ENCODE measurements at regions not wholly inside any gene's neighbourhood (a gene's known extent, or its start where the extent isn't known, plus 50 kb on each side); places are given as distances from the start of the nearest gene placed in this dataset.
"Not testable (repeated sequence)": the region's sequence is repeated elsewhere in the genome, so short reads cannot be mapped to it uniquely, and the experiment has no call there.

DNA sequence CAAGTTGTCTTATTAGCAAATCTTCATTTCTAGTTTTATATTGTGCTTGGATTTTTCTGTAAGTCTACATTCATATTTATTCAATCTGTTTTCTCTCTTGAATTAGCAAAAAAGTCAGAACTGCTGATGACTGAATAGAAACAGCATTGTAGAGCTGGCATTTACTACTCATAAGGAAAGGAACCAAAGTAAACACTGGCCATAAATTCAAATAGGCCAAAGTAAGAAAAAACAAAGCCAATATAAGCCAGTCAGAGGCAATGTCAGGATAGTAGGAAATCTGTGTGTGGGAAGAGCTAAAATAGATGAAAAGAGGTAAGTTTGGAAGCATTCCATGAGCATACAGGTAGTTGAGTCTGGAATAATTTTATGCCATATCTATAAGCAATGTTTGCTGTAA is 307.2 kb upstream of the SLITRK3 start:
- H3K4me1 ChIP-seq (ENCODE audit: control insufficient read depth, insufficient read depth, low read length): no peaks in the 10 kb centered on the region
- H3K27ac ChIP-seq (ENCODE audit: low read length): no peak overlapping the region
- no peaks in the 10 kb centered on the region for H3K36me3 ChIP-seq (ENCODE audit: control insufficient read depth, insufficient read depth, low read length)
- H3K27me3 ChIP-seq (ENCODE audit: control insufficient read depth, insufficient read depth, low read length): no peaks in the 10 kb centered on the region
- no peak overlapping the region for H3K4me3 ChIP-seq (ENCODE audit: low read length)
- no peak for DNase-seq (ENCODE audit: low read depth, low spot score)
- H3K9me3 ChIP-seq (ENCODE audit: control insufficient read depth, insufficient read depth, low read length): no peaks in the 10 kb centered on the region

DNA sequence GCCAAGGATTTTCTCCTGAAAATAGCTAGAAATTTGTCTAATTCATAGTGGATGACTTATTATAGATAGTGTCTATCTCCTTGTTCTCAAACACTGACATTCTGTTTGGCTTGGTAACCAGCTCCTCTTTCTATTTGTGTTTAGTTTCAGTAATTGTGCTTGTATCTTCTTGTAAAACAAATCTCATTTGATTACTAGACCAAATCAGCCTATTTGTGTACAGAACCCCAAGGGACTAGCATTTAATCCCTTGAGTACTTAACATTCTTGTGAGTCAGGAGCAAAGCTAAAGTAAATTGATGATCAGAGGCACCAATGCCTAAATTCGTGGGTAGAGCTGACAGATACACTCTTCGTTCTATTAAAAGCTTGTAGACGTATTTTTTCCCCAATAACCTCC is 306.5 kb upstream of the SLITRK3 start:
- no peak for DNase-seq (ENCODE audit: low read depth, low spot score)
- H3K9me3 ChIP-seq (ENCODE audit: control insufficient read depth, insufficient read depth, low read length): no peaks in the 10 kb centered on the region
- H3K27ac ChIP-seq (ENCODE audit: low read length): no peak overlapping the region
- H3K4me3 ChIP-seq (ENCODE audit: low read length): no peak overlapping the region
- WGBS (ENCODE audit: insufficient coverage, insufficient read length): no CpG with 5 or more reads among the region's 3 CpGs
- H3K27me3 ChIP-seq (ENCODE audit: control insufficient read depth, insufficient read depth, low read length): no peaks in the 10 kb centered on the region
- no peaks in the 10 kb centered on the region for H3K4me1 ChIP-seq (ENCODE audit: control insufficient read depth, insufficient read depth, low read length)
- no peaks in the 10 kb centered on the region for H3K36me3 ChIP-seq (ENCODE audit: control insufficient read depth, insufficient read depth, low read length)

DNA sequence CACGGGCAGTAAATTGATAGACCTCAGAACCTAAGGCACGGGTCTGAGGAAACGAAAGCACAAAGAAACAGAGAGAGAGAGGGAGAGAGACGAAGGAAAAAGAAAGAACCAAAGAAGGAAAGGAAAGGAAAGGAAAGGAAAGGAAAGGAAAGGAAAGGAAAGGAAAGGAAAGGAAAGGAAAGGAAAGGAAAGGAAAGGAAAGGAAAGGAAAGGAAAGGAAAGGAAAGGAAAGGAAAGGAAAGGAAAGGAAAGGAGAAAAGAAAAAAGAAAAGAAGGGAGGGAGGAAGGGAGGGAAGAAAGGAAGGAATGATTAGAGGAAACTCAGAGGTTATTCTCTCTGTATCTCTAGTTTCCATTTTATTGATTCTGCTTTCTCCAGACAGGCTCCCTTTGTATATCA is 302.6 kb upstream of the SLITRK3 start:
- not testable (repeated sequence) for DNase-seq (ENCODE audit: low read depth, low spot score); H3K9me3 ChIP-seq (ENCODE audit: control insufficient read depth, insufficient read depth, low read length); H3K4me3 ChIP-seq (ENCODE audit: low read length); H3K27me3 ChIP-seq (ENCODE audit: control insufficient read depth, insufficient read depth, low read length); H3K36me3 ChIP-seq (ENCODE audit: control insufficient read depth, insufficient read depth, low read length); H3K27ac ChIP-seq (ENCODE audit: low read length); H3K4me1 ChIP-seq (ENCODE audit: control insufficient read depth, insufficient read depth, low read length)
- WGBS (ENCODE audit: insufficient coverage, insufficient read length): no CpG with 5 or more reads among the region's 4 CpGs

DNA sequence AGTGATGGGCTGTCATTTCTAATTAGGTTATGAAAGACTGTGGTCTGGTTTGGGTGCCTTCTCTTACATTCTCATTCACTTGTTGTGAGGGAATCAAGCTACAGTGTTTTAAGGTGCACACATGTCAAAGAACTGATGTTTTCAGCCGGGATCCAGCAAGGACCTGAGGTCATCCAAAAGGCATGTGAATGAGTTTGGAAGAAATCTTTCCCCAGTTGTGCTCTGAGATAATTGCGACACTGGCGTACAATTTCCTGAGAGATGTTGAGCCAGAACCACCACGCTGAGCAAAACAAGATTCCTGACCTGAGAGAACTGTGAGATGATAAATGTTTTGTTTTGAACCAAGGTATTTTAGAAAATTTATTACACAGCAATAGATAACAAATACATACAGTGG is 295.3 kb upstream of the SLITRK3 start:
- Histone ChIP-seq H3K36me3 (ENCODE audit: control insufficient read depth, insufficient read depth, low read length) (no peaks in the 10 kb centered on the region), H3K4me1 (ENCODE audit: control insufficient read depth, insufficient read depth, low read length) (no peaks in the 10 kb centered on the region), H3K27me3 (ENCODE audit: control insufficient read depth, insufficient read depth, low read length) (no peaks in the 10 kb centered on the region), H3K4me3 (ENCODE audit: low read length) (no peak overlapping the region), H3K9me3 (ENCODE audit: control insufficient read depth, insufficient read depth, low read length) (no peaks in the 10 kb centered on the region), H3K27ac (ENCODE audit: low read length) (no peak overlapping the region)
- WGBS (ENCODE audit: insufficient coverage, insufficient read length): no CpG with 5 or more reads among the region's 4 CpGs
- DNase-seq (ENCODE audit: low read depth, low spot score): no peak

DNA sequence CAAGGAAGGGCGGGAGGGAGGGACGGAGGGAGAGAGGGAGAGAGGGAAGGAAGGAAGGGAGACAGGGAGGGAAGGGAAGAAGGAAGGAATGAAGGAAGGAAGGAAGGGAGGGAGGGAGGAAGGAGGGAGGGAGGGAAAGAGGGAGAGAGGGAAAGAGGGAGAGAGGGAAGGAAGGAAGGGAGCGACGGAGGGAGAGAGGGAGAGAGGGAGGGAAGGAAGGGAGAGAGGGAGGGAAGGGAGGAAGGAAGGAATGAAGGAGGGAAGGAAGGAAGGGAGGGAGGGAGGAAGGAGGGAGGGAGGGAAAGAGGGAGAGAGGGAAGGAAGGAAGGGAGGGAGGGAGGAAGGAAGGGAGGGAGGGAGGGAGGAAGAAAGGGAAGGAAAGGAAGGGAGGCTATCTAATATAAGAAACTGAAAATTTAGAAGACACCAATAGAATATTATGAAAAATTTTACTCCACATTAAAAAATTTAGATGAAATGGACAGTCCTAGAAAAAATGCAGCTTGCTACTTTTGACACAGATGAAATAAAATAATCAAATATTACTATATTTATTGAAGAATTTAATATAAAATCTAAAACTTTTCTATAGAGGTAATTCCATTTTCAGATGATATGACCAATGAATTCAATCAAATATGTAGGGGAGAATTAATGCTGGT is 280.3 kb upstream of the SLITRK3 start:
- Histone ChIP-seq H3K36me3 (ENCODE audit: control insufficient read depth, insufficient read depth, low read length) (no peaks in the 10 kb centered on the region), H3K9me3 (ENCODE audit: control insufficient read depth, insufficient read depth, low read length) (no peaks in the 10 kb centered on the region), H3K4me1 (ENCODE audit: control insufficient read depth, insufficient read depth, low read length) (no peaks in the 10 kb centered on the region), H3K27me3 (ENCODE audit: control insufficient read depth, insufficient read depth, low read length) (no peaks in the 10 kb centered on the region), H3K27ac (ENCODE audit: low read length) (no peak overlapping the region), H3K4me3 (ENCODE audit: low read length) (no peak overlapping the region)
- 100% methylated on average over 2 of the region's 4 CpGs for WGBS (ENCODE audit: insufficient coverage, insufficient read length)
- DNase-seq (ENCODE audit: low read depth, low spot score): no peak

DNA sequence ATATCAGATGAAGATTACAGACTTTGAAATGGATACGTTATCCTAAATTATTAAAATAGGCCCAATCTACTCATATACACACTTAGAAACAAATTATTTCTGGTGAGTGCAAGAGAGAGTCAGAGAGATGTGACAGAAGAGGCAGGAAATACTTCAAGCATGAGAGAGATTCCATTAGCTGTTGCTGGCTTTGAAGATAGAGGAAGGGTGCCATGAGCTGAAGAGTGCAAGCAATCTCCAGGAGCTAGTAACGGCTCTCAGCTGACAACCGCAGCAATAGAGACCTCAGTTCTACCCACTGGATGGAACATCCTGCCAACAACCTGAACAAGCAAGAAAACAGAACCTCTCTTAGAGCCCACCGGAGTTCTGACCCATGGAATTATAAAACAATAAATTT is 270.7 kb upstream of the SLITRK3 start:
- DNase-seq (ENCODE audit: low read depth, low spot score): no peak
- H3K27ac ChIP-seq (ENCODE audit: low read length): no peak overlapping the region
- WGBS (ENCODE audit: insufficient coverage, insufficient read length): no CpG with 5 or more reads among the region's 4 CpGs
- no peaks in the 10 kb centered on the region for H3K9me3 ChIP-seq (ENCODE audit: control insufficient read depth, insufficient read depth, low read length)
- no peaks in the 10 kb centered on the region for H3K27me3 ChIP-seq (ENCODE audit: control insufficient read depth, insufficient read depth, low read length)
- H3K4me1 ChIP-seq (ENCODE audit: control insufficient read depth, insufficient read depth, low read length): no peaks in the 10 kb centered on the region
- no peak overlapping the region for H3K4me3 ChIP-seq (ENCODE audit: low read length)
- no peaks in the 10 kb centered on the region for H3K36me3 ChIP-seq (ENCODE audit: control insufficient read depth, insufficient read depth, low read length)

DNA sequence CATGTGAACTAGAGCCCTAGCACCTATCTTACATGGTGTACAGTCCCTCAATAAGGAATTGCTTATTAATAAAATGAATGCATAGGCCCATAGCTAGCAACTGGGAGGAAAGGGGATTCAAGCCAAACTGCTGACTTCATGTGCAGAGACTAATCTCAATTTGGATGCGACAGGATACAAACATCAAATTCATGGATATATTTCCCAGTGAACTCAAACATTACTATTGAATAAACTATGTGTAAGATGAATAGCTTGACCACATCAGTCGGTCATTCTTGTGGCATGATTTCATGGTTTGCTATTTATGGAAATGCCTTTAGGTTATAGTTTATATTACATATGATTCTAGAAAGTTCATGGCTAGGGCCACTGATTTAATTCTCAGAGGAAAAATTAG is 268.6 kb upstream of the SLITRK3 start:
- Histone ChIP-seq H3K27ac (ENCODE audit: low read length) (no peak overlapping the region), H3K9me3 (ENCODE audit: control insufficient read depth, insufficient read depth, low read length) (no peaks in the 10 kb centered on the region), H3K4me1 (ENCODE audit: control insufficient read depth, insufficient read depth, low read length) (no peaks in the 10 kb centered on the region), H3K27me3 (ENCODE audit: control insufficient read depth, insufficient read depth, low read length) (no peaks in the 10 kb centered on the region), H3K36me3 (ENCODE audit: control insufficient read depth, insufficient read depth, low read length) (no peaks in the 10 kb centered on the region), H3K4me3 (ENCODE audit: low read length) (no peak overlapping the region)
- no peak for DNase-seq (ENCODE audit: low read depth, low spot score)
- no CpG with 5 or more reads among the region's 2 CpGs for WGBS (ENCODE audit: insufficient coverage, insufficient read length)

DNA sequence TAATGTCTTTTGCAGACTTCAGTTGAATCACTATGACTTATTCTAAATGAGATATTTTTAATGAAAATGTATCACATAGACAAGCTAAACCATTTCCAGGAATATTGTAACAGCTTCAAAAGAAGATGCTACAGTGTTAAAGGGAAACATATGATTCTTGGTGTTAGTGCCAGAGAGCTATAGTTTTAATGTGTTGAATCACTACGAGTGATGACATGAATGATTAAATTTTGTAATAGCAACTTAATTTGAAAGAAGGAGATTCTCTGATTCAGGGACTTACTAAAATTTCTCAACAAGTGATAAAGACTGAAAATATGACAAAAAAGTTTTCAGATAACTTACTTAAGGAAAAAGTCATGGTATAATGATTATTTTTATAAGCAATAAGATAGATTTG is 267.3 kb upstream of the SLITRK3 start:
- no peaks in the 10 kb centered on the region for H3K36me3 ChIP-seq (ENCODE audit: control insufficient read depth, insufficient read depth, low read length)
- no peaks in the 10 kb centered on the region for H3K4me1 ChIP-seq (ENCODE audit: control insufficient read depth, insufficient read depth, low read length)
- no peak overlapping the region for H3K27ac ChIP-seq (ENCODE audit: low read length)
- no peaks in the 10 kb centered on the region for H3K27me3 ChIP-seq (ENCODE audit: control insufficient read depth, insufficient read depth, low read length)
- H3K9me3 ChIP-seq (ENCODE audit: control insufficient read depth, insufficient read depth, low read length): no peaks in the 10 kb centered on the region
- H3K4me3 ChIP-seq (ENCODE audit: low read length): no peak overlapping the region
- no peak for DNase-seq (ENCODE audit: low read depth, low spot score)
- no CpG with 5 or more reads among the region's 1 CpG for WGBS (ENCODE audit: insufficient coverage, insufficient read length)

DNA sequence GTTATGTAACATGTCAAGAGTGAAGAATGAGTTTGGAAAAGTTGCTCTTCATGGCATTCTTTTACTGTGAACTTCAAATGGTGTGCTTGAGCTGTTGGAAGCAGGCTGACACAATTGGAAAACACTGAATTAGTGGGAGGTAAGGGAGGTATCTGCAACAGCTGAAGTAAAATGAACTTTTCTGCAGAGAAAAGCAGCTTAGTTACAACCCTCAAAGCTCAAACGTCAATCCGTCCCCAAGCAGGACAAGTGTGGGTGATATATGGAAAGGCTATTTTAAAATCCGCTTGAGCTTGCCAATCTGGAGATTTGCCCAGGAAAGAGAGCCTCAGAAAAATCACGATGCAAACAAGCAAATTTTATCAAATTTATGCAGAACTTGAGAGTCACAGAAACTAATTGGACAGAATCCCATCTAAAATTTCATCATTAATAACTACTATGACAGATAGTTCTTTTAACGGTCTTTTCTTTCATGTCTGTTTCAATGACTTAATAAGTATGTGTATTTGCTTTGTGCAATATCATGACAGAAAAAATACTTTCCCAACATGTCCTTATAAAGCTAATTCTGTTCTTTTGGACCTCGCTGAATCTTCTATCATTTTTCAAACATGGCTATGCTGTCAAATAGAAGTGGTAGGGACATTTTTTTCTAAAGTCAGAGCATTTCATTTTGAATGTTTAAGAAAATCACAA is 266.6 kb upstream of the SLITRK3 start:
- no CpG with 5 or more reads among the region's 6 CpGs for WGBS (ENCODE audit: insufficient coverage, insufficient read length)
- Histone ChIP-seq H3K27me3 (ENCODE audit: control insufficient read depth, insufficient read depth, low read length) (no peaks in the 10 kb centered on the region), H3K4me3 (ENCODE audit: low read length) (no peak overlapping the region), H3K9me3 (ENCODE audit: control insufficient read depth, insufficient read depth, low read length) (no peaks in the 10 kb centered on the region), H3K27ac (ENCODE audit: low read length) (no peak overlapping the region), H3K4me1 (ENCODE audit: control insufficient read depth, insufficient read depth, low read length) (no peaks in the 10 kb centered on the region), H3K36me3 (ENCODE audit: control insufficient read depth, insufficient read depth, low read length) (no peaks in the 10 kb centered on the region)
- DNase-seq (ENCODE audit: low read depth, low spot score): no peak

DNA sequence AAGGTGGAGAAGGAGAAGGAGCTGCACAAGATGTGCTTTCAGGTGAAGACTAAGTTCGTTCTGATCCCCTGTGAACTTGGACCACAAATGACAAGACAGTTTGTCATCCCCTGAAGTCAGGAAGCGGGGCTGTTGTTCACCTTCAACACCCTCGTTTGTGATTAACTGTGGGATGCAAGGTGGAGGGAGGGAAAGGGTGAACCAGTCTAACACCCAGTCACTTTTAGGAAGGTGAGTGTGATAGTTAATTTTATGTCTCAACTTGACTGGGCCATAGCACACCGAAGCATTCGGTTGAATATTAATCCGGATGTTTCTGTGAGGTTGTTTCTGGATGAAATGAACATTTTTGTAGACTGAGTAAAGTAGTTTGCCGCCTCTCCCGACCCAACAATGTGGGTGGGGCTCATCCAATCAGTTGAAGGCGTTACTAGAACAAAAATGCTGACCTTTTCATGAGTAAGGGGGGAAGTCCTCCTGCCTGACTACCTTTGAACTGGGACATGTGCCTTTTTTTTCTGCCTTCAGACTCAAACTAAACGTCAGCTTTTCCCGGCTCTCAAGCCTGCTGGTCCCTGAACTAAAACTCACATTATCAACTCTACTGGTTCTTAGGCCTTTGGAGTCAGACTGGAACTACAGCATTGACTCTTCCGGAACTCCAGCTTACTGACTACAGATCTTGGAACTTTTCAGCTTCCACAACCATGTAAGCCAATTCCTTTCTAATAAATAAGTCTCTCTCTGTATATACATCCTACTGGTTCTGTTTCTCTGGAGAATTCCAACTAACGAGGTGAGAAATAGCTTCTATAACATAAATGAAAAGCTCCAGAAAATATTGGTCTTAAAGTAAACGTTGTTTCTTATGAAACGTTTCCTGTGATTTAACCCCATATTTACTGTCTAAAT is 264.0 kb upstream of the SLITRK3 start:
- WGBS (ENCODE audit: insufficient coverage, insufficient read length): no CpG with 5 or more reads among the region's 15 CpGs
- Histone ChIP-seq H3K9me3 (ENCODE audit: control insufficient read depth, insufficient read depth, low read length) (no peaks in the 10 kb centered on the region), H3K4me3 (ENCODE audit: low read length) (no peak overlapping the region), H3K4me1 (ENCODE audit: control insufficient read depth, insufficient read depth, low read length) (no peaks in the 10 kb centered on the region), H3K27ac (ENCODE audit: low read length) (no peak overlapping the region), H3K36me3 (ENCODE audit: control insufficient read depth, insufficient read depth, low read length) (no peaks in the 10 kb centered on the region), H3K27me3 (ENCODE audit: control insufficient read depth, insufficient read depth, low read length) (no peaks in the 10 kb centered on the region)
- DNase-seq (ENCODE audit: low read depth, low spot score): no peak
